Esophagus squamous epithelium (tissue), 4 donors: ENCODE measurements at regions not wholly inside any gene's neighbourhood (a gene's known extent, or its start where the extent isn't known, plus 50 kb on each side); places are given as distances from the start of the nearest gene placed in this dataset.
"Not testable (repeated sequence)": the region's sequence is repeated elsewhere in the genome, so short reads cannot be mapped to it uniquely, and the experiment has no call there.

Experiments used
- POLR2A ChIP-seq, 4 donors: fragments of 450-650 bp; IDR thresholded peaks; one replicate each; pipeline ENCODE4 v1.6.1; 2017; ENCODE audit warnings: antibody characterized with exemption in 4 of 4, mild to moderate bottlenecking in 4 of 4, moderate library complexity in 3 of 4
- TF ChIP-seq, protein P1 (sequence below), 6 experiments: fragments of 450-650 bp in 4 of 6; fragments of 200-600 bp in 2 of 6; sonication (generic) in 2 of 6; IDR thresholded peaks; one replicate each; pipeline ENCODE4 v1.5.1; 2016 to 2019; ENCODE audit warnings: antibody characterized with exemption in 6 of 6, mild to moderate bottlenecking in 4 of 6, moderate library complexity in 4 of 6

GRCh38 chrX:65850821-65851220 lies 183.4 kb downstream of the MSN start:
- TF ChIP-seq POLR2A (IDR thresholded peaks at IDR 0.05): not testable (repeated sequence)
- TF ChIP-seq, protein P1, sequence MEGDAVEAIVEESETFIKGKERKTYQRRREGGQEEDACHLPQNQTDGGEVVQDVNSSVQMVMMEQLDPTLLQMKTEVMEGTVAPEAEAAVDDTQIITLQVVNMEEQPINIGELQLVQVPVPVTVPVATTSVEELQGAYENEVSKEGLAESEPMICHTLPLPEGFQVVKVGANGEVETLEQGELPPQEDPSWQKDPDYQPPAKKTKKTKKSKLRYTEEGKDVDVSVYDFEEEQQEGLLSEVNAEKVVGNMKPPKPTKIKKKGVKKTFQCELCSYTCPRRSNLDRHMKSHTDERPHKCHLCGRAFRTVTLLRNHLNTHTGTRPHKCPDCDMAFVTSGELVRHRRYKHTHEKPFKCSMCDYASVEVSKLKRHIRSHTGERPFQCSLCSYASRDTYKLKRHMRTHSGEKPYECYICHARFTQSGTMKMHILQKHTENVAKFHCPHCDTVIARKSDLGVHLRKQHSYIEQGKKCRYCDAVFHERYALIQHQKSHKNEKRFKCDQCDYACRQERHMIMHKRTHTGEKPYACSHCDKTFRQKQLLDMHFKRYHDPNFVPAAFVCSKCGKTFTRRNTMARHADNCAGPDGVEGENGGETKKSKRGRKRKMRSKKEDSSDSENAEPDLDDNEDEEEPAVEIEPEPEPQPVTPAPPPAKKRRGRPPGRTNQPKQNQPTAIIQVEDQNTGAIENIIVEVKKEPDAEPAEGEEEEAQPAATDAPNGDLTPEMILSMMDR (IDR thresholded peaks at IDR 0.05): not testable (repeated sequence)
